ENCODE measurements at regions not wholly inside any gene's neighbourhood (a gene's known extent, or its start where the extent isn't known, plus 50 kb on each side); places are given as distances from the start of the nearest gene placed in this dataset.

GRCh38 chr5:2284678-2285077, 402.0 kb upstream of the IRX4 start:
- no peak for DNase-seq

- DNase-seq: no peak
These were observed 400.8 kb upstream of the IRX4 start for GRCh38 chr5:2283481-2284045.

GRCh38 chr5:2282893-2283292, 400.2 kb upstream of the IRX4 start:
- no peak for DNase-seq

- DNase-seq: no peak
These were observed 399.4 kb upstream of the IRX4 start for GRCh38 chr5:2282034-2282690.

- DNase-seq: no peak
These were observed 398.7 kb upstream of the IRX4 start for GRCh38 chr5:2281446-2281845.

GRCh38 chr5:2280318-2280717, 397.6 kb upstream of the IRX4 start:
- no peak for DNase-seq

GRCh38 chr5:2278825-2279456, 396.2 kb upstream of the IRX4 start:
- no peak for DNase-seq

GRCh38 chr5:2277886-2278285, 395.2 kb upstream of the IRX4 start:
- DNase-seq: no peak

GRCh38 chr5:2276101-2276500, 393.4 kb upstream of the IRX4 start:
- no peak for DNase-seq

GRCh38 chr5:2272755-2273154, 390.0 kb upstream of the IRX4 start:
- DNase-seq: no peak

GRCh38 chr5:2272039-2272438, 389.3 kb upstream of the IRX4 start:
- DNase-seq: no peak

- no peak for DNase-seq
These were observed 388.6 kb upstream of the IRX4 start for GRCh38 chr5:2271316-2271715.

- DNase-seq: no peak
These were observed 387.7 kb upstream of the IRX4 start for GRCh38 chr5:2270467-2270866.

- no peak for DNase-seq
These were observed 386.9 kb upstream of the IRX4 start for GRCh38 chr5:2269656-2270055.

GRCh38 chr5:2267991-2268390, 385.3 kb upstream of the IRX4 start:
- DNase-seq: no peak

GRCh38 chr5:2266641-2267240, 384.0 kb upstream of the IRX4 start:
- no peak for DNase-seq

- no peak for DNase-seq
These were observed 382.6 kb upstream of the IRX4 start for GRCh38 chr5:2265341-2265740.

- DNase-seq: no peak
These were observed 381.0 kb upstream of the IRX4 start for GRCh38 chr5:2263763-2264162.

GRCh38 chr5:2262620-2263019, 379.9 kb upstream of the IRX4 start:
- no peak for DNase-seq

GRCh38 chr5:2261004-2261703, 378.4 kb upstream of the IRX4 start:
- no peak for DNase-seq

GRCh38 chr5:2260211-2261003, 377.7 kb upstream of the IRX4 start:
- no peak for DNase-seq

GRCh38 chr5:2259494-2260107, 376.9 kb upstream of the IRX4 start:
- DNase-seq: no peak
